Colon (tissue), 2 donors: ENCODE measurements at regions not wholly inside any gene's neighbourhood (a gene's known extent, or its start where the extent isn't known, plus 50 kb on each side); places are given as distances from the start of the nearest gene placed in this dataset.

Source experiments
- FAIRE-seq: peaks from 2 replicates; lab custom pipeline; 2012; peaks lifted over from hg19 to GRCh38; lab: Jason Lieb, UNC
- donor health status: control.
- donor health status: control.

DNA sequence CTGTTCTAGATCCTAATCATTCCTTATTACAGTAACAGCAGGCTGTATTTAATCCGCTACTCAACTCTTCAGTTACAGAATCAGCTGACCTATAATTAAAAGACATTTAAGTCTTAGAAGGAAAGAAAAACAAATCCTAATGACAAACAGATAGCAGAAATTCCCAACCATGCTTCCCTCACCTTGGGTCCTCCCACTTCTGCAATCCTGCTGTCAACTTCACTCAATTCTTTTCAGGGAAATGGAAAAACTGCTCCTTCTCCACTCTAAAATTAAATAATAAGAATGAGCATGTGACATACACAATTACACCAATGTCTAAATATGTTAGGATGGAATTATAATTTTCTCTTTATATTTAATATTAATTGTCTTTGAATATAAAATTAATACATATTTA, 182.6 kb upstream of the LYPLAL1 start:
- no peak for FAIRE-seq

DNA sequence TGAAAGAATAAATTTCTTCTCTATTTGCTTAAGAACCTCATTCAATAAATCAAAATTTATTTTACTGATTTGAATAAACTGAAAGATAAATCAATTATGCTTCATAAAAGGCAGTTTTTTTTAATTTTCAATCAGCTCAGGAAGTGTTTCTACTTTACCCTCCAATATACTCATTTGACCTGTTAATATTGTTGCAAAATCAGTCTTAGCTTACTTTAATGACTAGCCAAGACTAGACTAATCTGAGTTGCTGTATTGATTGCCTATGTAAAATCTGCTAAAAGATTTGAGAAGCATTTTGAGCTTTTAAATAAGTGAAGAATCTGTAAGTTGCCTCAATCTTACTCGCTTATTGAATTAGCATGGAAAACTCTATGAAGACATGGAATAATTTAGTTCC, 179.1 kb upstream of the LYPLAL1 start:
- no peak for FAIRE-seq

DNA sequence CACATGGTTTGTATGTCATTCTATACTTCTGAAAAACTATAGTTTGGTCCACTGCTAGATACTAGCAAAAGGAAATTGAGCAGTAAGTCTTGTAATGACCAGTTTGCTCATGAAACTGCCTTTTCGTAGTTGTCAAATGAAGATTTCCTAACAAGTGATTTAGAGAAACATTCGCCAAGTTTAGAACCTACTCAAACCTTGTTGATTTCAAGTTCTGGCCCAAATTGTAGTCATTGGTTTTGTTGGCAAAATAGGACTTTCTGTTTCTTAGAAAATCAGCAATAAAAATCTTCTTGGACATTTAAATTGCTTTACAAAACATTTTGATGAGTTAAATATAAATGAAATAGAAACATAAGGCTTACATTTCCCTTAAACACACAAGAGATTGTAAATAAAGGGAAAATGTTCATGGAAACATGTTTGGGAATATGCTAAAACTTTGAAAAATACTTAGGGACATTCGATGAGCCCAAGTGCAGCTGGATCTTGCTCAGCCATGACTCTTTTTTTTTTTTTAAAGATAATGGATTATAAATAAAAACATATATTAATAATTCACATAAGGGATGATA, 178.5 kb upstream of the LYPLAL1 start:
- FAIRE-seq, result no peak

GRCh38 chr1:218996362-218996761, 177.3 kb upstream of the LYPLAL1 start:
- FAIRE-seq, result no peak

- FAIRE-seq, result no peak
Measured at GRCh38 chr1:219000005-219000404, 173.7 kb upstream of the LYPLAL1 start.

DNA sequence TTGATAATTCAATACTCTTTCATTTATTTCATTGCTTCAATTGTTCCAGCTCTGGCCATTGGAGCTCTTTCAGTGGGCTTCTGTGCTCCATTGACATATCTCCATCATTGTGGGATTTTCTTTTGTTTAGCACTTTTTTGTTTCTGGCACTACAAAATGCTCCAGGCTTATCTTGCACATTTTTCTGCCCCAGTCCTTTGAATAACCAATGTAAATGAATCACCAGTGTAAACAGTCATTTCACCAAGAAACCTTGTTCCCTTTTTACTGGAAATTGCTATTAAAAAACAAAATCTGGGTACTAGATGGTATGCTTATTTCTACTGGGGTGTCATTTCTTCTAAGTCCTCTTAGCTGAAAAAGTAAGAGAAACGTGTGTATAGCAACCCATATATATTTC, 173.0 kb upstream of the LYPLAL1 start:
- no peak for FAIRE-seq

- no peak for FAIRE-seq
Measured at GRCh38 chr1:219010720-219011119, 163.0 kb upstream of the LYPLAL1 start.

- FAIRE-seq, result no peak
Measured at GRCh38 chr1:219020386-219020785, 153.3 kb upstream of the LYPLAL1 start.

DNA sequence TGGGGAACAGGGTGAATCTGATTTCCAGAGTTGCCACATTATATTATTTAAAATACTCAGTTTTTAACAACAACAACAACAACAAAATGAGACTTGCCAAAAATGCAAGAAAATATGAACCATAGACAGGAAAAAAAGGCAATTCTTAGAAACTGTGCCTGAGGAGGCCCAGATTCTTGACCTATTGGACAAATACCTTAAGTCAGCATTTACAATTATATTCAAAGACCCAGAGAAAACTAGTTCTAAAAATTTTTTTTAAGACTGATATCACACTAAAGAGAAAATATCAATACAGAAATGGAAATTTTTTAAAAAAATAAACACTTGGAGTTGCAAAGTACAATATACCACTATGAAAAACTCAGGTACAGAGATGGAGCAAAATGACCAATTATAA, 152.8 kb upstream of the LYPLAL1 start:
- no peak for FAIRE-seq

- FAIRE-seq, result no peak
Measured at GRCh38 chr1:219027146-219027673, 146.5 kb upstream of the LYPLAL1 start.

DNA sequence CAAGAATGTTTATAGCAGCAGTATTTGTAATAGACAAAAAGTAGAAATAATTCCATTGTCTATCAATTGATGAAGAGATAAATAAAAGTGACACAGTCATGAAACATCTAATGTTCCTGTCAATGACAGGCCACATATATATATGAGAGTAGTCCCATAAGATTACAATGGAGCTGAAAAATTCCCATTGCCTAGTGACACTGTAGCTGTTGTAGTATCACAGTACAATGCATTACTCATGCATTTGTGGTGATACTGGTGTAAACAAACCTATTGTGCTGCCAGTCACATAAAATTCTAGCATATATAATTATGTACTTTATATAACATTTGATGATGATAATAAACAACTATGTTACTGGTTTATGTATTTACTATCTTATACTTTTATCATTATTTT, 141.9 kb upstream of the LYPLAL1 start:
- FAIRE-seq, result no peak

DNA sequence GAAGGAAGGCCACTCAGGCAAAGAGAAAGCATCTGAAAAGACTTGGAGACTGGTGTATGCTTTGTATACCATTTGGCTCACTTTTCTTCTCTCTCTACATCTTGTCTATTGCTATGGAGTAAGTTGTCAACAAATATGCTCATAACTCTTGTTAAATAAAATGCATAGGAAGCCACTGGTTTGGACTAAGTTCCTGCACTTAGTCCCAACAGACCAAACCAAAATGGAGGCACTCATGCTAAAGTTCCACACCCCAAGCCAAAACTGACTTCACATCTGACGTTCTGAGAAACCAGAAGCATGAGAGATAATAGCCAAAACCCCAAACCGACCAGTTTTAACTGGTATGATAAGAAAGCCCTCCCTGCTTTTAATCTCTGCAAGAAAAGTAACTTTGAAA, 135.3 kb upstream of the LYPLAL1 start:
- FAIRE-seq, result no peak

- no peak for FAIRE-seq
Measured at GRCh38 chr1:219039017-219039681, 134.5 kb upstream of the LYPLAL1 start.

GRCh38 chr1:219039682-219040154, 134.0 kb upstream of the LYPLAL1 start:
- FAIRE-seq, result no peak

DNA sequence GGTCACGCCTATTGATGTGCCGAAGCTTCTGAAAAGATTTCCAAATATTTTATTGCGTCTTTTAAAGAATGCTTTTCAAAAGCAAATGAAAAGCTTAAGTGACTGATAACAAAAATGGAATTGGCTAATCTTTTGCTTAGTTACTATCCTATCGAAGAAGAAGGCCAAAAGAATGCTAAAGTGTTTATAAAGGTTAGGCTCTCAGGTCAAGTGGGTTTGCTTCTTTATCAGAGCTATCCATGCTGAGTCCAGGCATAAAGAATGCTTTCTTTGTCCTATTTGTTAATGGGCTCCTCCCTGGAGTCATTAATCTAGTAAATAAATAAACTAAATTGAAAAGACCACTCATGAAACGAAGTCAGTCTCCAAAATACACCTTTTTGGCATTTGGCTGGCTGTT, 133.4 kb upstream of the LYPLAL1 start:
- FAIRE-seq, result no peak

- no peak for FAIRE-seq
Measured at GRCh38 chr1:219041141-219041540, 132.5 kb upstream of the LYPLAL1 start.

- no peak for FAIRE-seq
Measured at GRCh38 chr1:219041818-219042217, 131.9 kb upstream of the LYPLAL1 start.

GRCh38 chr1:219042769-219043168, 130.9 kb upstream of the LYPLAL1 start:
- no peak for FAIRE-seq

GRCh38 chr1:219045246-219045645, 128.4 kb upstream of the LYPLAL1 start:
- FAIRE-seq, result no peak

- no peak for FAIRE-seq
Measured at GRCh38 chr1:219049501-219049900, 124.2 kb upstream of the LYPLAL1 start.

- FAIRE-seq, result no peak
Measured at GRCh38 chr1:219050086-219050821, 123.4 kb upstream of the LYPLAL1 start.

DNA sequence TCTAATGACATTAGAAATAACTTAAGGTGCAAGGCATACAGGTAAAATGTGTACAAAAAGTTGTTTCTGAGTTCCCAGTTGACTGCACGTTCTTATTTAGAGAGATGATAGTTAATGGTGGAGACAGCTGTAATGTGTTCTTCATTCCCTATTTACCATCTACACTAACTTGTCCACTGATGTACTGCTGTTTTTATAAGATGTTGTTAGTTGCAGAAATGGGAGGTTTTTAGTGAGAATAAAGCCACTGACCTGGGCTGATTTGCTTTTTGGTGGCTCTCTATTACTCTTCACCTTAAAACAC, 122.9 kb upstream of the LYPLAL1 start:
- FAIRE-seq, result no peak

DNA sequence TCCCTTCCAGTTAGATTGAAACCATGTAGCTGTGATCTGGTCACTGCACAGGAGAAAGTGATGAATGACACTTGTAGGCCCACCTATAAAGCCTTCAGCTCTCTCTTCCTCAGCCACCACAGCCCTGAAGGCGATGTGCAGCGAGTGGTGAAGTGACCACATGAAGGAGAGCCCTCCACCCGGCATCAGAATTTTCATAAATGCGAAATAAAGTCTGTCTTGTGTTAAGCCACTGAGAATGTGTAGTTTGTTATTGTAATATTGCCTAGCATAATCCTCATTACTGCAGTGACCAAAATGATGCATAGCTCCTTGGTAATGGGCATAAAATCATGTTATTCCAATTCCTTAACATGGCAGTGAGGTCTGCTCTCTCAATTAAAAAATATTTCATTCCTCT, 122.1 kb upstream of the LYPLAL1 start:
- no peak for FAIRE-seq
